OCI-LY1 (cell line): ENCODE measurements at regions not wholly inside any gene's neighbourhood (a gene's known extent, or its start where the extent isn't known, plus 50 kb on each side); places are given as distances from the start of the nearest gene placed in this dataset.
"Not testable (repeated sequence)": the region's sequence is repeated elsewhere in the genome, so short reads cannot be mapped to it uniquely, and the experiment has no call there.

Experiments
- EZH2 ChIP-seq: fragments of 200-600 bp; sonication (generic), shearing (Covaris generic); IDR thresholded peaks from 2 replicates; pipeline ENCODE4 v1.8.0; 2017; ENCODE audit warnings: borderline replicate concordance, mixed run types, mild to moderate bottlenecking, antibody characterized with exemption, low read length, moderate library complexity, mixed read lengths
- TF ChIP-seq, protein P1 (sequence below): fragments of 200-600 bp; sonication (generic), shearing (Covaris generic); IDR thresholded peaks from 2 replicates; pipeline ENCODE4 v1.5.1; 2017; ENCODE audit warnings: mild to moderate bottlenecking, antibody characterized with exemption, low read length, moderate library complexity, mixed read lengths

DNA sequence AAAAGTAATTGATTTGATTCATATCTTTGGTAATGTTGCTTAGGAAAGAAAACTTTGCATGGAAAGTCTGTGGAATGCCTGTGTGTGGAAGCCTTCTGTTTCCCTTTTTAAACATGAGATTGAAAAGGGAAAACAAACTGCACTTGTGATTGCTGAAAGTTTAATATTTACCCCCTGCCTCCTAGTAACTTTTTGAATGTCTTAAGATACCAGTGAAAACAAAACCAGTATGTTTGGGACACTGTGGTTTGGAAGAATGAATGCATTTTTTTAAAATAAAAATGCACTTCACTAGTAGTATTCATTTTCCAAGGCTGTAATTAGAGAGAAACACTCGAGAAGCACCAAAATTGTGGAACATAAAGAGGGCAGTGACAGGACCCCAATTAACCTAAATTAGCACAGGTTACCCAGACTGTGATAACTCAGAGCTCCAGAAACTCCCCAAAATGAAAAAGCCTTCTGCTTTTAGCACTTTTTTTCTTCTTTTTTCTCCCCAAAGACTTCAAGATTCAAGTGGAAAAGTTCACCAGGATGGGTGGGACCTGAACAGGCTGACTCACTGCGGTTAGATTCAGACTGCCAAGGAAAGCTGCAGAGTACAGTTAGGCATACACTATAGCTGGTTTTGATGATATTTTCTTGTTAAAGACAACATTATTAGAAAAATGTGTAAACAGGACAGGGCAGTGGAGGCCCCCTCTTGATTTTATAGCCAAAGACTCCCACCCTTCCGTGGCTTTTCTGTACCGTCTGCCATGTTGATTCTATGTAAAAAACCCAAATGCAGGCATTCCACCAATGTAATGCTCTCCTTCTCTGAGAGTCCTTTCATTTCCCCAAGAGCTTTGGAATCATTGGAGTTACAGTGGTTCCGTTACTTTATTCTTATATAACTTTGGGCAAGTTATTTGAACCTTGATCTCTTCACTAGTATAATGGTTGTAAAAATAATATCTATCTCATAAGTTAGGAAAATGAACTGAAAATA, 88.6 kb upstream of the NBPF26 start:
- TF ChIP-seq, protein P1, sequence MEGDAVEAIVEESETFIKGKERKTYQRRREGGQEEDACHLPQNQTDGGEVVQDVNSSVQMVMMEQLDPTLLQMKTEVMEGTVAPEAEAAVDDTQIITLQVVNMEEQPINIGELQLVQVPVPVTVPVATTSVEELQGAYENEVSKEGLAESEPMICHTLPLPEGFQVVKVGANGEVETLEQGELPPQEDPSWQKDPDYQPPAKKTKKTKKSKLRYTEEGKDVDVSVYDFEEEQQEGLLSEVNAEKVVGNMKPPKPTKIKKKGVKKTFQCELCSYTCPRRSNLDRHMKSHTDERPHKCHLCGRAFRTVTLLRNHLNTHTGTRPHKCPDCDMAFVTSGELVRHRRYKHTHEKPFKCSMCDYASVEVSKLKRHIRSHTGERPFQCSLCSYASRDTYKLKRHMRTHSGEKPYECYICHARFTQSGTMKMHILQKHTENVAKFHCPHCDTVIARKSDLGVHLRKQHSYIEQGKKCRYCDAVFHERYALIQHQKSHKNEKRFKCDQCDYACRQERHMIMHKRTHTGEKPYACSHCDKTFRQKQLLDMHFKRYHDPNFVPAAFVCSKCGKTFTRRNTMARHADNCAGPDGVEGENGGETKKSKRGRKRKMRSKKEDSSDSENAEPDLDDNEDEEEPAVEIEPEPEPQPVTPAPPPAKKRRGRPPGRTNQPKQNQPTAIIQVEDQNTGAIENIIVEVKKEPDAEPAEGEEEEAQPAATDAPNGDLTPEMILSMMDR = not testable (repeated sequence)
- TF ChIP-seq EZH2 = not testable (repeated sequence)
